SW 1271 (cell line): ENCODE measurements at regions not wholly inside any gene's neighbourhood (a gene's known extent, or its start where the extent isn't known, plus 50 kb on each side); places are given as distances from the start of the nearest gene placed in this dataset.
"Not testable (repeated sequence)": the region's sequence is repeated elsewhere in the genome, so short reads cannot be mapped to it uniquely, and the experiment has no call there.

Source experiments
- DNase-seq, 2 experiments: peaks; one replicate each; lab custom pipeline; 2025; lab: John Stamatoyannopoulos, UW

GRCh38 chr3:82761858-82762257 is 1000.4 kb upstream of the GBE1 start:
- no peak for DNase-seq

- no peak for DNase-seq
These were observed 984.1 kb upstream of the GBE1 start for GRCh38 chr3:82745544-82745943.

- no peak for DNase-seq
These were observed 981.8 kb upstream of the GBE1 start for GRCh38 chr3:82743196-82743595.

- DNase-seq: no peak
These were observed 979.9 kb upstream of the GBE1 start for GRCh38 chr3:82741346-82741745.

GRCh38 chr3:82739390-82739789 is 977.9 kb upstream of the GBE1 start:
- DNase-seq: no peak

- no peak for DNase-seq
These were observed 975.3 kb upstream of the GBE1 start for GRCh38 chr3:82736696-82737277.

- DNase-seq: no peak
These were observed 953.8 kb upstream of the GBE1 start for GRCh38 chr3:82715091-82715856.

GRCh38 chr3:82707035-82707434 is 945.6 kb upstream of the GBE1 start:
- no peak for DNase-seq

- no peak for DNase-seq
These were observed 924.3 kb upstream of the GBE1 start for GRCh38 chr3:82685761-82686160.

GRCh38 chr3:82676356-82677026 is 915.0 kb upstream of the GBE1 start:
- no peak for DNase-seq

GRCh38 chr3:82672966-82673365 is 911.5 kb upstream of the GBE1 start:
- DNase-seq: no peak

- DNase-seq: no peak
These were observed 910.0 kb upstream of the GBE1 start for GRCh38 chr3:82671466-82671865.

- no peak for DNase-seq
These were observed 893.3 kb upstream of the GBE1 start for GRCh38 chr3:82654708-82655107.

- no peak for DNase-seq
These were observed 882.5 kb upstream of the GBE1 start for GRCh38 chr3:82643948-82644347.

- no peak for DNase-seq
These were observed 880.3 kb upstream of the GBE1 start for GRCh38 chr3:82641701-82642100.

- DNase-seq: no peak
These were observed 878.8 kb upstream of the GBE1 start for GRCh38 chr3:82640254-82640653.

GRCh38 chr3:82637574-82637973 is 876.1 kb upstream of the GBE1 start:
- DNase-seq: no peak

GRCh38 chr3:82636177-82636576 is 874.7 kb upstream of the GBE1 start:
- DNase-seq: no peak

- no peak for DNase-seq
These were observed 871.9 kb upstream of the GBE1 start for GRCh38 chr3:82633319-82633718.

- no peak for DNase-seq
These were observed 868.5 kb upstream of the GBE1 start for GRCh38 chr3:82629937-82630336.

- DNase-seq: no peak
These were observed 867.1 kb upstream of the GBE1 start for GRCh38 chr3:82628385-82629014.

GRCh38 chr3:82627733-82628132 is 866.3 kb upstream of the GBE1 start:
- no peak for DNase-seq

GRCh38 chr3:82620744-82621143 is 859.3 kb upstream of the GBE1 start:
- not testable (repeated sequence) for DNase-seq
